ENCODE measurements at regions not wholly inside any gene's neighbourhood (a gene's known extent, or its start where the extent isn't known, plus 50 kb on each side); places are given as distances from the start of the nearest gene placed in this dataset.
"Not testable (repeated sequence)": the region's sequence is repeated elsewhere in the genome, so short reads cannot be mapped to it uniquely, and the experiment has no call there.

DNA sequence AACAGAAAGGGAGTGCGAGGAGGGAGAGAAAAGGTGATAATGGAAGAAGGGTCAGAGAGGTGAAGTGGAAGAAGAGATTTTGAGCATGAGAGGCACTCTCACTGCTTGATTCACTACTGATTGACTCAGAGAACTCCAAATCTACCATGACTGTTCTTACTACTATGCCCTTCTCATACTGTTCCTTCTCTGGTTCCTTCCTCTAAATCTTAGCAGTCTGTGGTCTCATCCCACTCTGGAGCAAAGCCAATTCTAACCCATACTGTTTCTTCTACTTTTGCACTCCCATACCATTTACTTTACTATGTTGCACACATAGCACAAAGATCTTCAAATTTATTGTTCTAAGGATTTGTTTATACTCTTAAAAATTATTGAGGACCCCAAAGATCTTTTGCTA is 100.8 kb downstream of the DTWD1 start:
- Histone ChIP-seq H3K4me3 (no peak overlapping the region), H3K9me3 (peaks cover 0 to 5% of the 10 kb centered on the region in 2 donors), H3K27ac (no peak overlapping the region), H3K36me3 (no peaks in the 10 kb centered on the region), H3K27me3 (no peaks in the 10 kb centered on the region), H3K4me1 (peaks cover 0 to 17% of the 10 kb centered on the region in 2 donors)
- no peak for DNase-seq (ENCODE audit: low spot score in 2 of 2)
- intact Hi-C loops (cut with DNase I) = no loop called here
- TF ChIP-seq, protein P1, sequence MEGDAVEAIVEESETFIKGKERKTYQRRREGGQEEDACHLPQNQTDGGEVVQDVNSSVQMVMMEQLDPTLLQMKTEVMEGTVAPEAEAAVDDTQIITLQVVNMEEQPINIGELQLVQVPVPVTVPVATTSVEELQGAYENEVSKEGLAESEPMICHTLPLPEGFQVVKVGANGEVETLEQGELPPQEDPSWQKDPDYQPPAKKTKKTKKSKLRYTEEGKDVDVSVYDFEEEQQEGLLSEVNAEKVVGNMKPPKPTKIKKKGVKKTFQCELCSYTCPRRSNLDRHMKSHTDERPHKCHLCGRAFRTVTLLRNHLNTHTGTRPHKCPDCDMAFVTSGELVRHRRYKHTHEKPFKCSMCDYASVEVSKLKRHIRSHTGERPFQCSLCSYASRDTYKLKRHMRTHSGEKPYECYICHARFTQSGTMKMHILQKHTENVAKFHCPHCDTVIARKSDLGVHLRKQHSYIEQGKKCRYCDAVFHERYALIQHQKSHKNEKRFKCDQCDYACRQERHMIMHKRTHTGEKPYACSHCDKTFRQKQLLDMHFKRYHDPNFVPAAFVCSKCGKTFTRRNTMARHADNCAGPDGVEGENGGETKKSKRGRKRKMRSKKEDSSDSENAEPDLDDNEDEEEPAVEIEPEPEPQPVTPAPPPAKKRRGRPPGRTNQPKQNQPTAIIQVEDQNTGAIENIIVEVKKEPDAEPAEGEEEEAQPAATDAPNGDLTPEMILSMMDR (IDR thresholded peaks at IDR 0.05) = no peak

DNA sequence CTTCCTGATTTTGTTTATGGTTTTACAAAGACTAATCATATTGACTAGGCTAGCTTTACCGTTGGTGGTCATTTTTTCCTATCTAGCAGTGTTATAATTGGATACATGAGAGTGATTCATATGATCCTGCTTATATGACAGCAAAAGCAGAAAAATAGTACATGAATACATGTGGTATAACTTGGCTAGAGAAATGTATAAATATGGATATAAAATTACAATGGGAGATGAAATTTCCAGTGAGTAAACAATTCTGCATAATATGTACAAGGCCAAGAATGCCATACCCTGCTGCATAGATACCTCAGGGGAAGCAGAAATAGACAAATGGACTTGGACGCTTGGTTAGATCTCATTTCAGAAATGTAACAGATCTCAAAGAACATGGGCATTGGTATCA is 103.1 kb downstream of the DTWD1 start:
- no peaks in the 10 kb centered on the region for H3K36me3 ChIP-seq
- intact Hi-C loops (cut with DNase I) = no loop called here
- no peak overlapping the region for H3K4me3 ChIP-seq
- H3K9me3 ChIP-seq = peaks cover 0 to 5% of the 10 kb centered on the region in 2 donors
- peaks cover 0 to 2% of the 10 kb centered on the region in 2 donors for H3K4me1 ChIP-seq
- TF ChIP-seq, protein P1 (IDR thresholded peaks at IDR 0.05) = no peak
- H3K27me3 ChIP-seq = no peaks in the 10 kb centered on the region
- no peak overlapping the region for H3K27ac ChIP-seq
- DNase-seq (ENCODE audit: low spot score in 2 of 2) = no peak

DNA sequence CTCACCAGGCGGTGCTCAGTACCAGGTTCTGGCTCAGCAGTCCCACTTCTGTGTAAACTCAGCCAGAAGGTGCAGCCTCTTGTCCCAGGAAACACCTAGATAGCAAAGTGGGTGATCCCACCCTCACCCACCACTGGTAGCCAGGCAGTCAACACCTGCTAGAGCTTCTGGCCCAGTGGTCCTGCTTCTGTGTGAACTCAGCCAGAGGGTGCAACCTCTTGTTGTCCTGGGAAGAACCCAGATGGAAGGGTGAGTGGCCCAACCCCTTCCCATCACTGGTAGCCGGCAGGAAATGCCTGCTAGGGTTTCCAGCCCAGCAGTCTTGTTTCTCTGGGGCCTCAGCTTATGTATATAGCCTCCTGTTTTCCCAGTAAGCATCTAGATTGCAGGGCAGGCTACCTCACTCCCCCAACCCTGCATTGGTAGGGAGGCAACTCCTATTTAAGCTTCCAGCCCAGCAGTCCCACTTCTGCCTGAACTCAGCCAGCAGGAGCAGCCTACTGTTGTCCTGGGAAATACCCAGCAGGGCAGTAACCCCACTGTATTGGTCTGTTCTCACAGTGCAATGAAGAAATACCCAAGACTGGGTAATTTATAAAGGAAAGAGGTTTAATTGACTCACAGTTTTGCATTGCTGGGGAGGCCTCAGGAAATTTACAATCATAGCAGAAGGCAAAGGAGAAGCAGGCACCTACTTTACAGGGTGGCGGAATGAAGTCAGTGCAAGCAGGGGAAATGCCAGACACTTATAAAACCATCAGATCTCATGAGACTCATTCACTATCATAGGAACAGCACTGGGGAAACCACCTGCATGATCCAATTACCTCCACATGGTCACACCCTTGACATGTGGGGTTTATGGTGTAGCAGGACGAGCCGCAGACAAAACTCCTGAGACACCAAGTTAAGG is 110.6 kb downstream of the DTWD1 start:
- H3K4me3 ChIP-seq = no peak overlapping the region
- TF ChIP-seq, protein P1 (IDR thresholded peaks at IDR 0.05) = no peak
- no peaks in the 10 kb centered on the region for H3K4me1 ChIP-seq
- intact Hi-C loops (cut with DNase I) = loop anchor here (10.0 kb wide), 1 partner anchor 57 kb away; no protein-coding TSS in a partner anchor
- H3K27me3 ChIP-seq = no peaks in the 10 kb centered on the region
- DNase-seq (ENCODE audit: low spot score in 2 of 2) = no peak
- no peaks in the 10 kb centered on the region for H3K36me3 ChIP-seq
- peaks cover 0 to 1% of the 10 kb centered on the region in 2 donors for H3K9me3 ChIP-seq
- no peak overlapping the region for H3K27ac ChIP-seq

DNA sequence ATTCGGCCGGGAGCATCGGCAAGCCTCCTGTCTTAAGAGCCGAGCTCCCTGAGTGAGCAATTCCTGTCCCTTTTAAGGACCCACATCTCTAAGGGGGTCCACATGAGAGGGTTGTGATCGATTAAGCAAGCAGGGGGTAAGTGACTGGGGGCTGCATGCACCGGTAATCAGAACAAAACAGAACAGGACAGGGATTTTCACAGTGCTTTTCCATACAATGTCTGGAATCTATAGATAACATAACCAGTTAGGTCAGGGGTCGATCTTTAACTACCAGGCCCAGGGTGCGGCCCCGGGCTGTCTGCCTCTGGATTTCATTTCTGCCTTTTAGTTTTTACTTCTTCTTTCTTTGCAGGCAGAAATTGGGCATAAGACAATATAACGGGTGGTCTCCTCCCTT is 111.3 kb downstream of the DTWD1 start:
- not testable (repeated sequence) for DNase-seq (ENCODE audit: low spot score in 2 of 2); H3K4me1 ChIP-seq; H3K36me3 ChIP-seq; H3K27me3 ChIP-seq; H3K9me3 ChIP-seq; H3K27ac ChIP-seq; H3K4me3 ChIP-seq
- intact Hi-C loops (cut with DNase I) = loop anchor here (10.0 kb wide), 1 partner anchor 57 kb away; no protein-coding TSS in a partner anchor

DNA sequence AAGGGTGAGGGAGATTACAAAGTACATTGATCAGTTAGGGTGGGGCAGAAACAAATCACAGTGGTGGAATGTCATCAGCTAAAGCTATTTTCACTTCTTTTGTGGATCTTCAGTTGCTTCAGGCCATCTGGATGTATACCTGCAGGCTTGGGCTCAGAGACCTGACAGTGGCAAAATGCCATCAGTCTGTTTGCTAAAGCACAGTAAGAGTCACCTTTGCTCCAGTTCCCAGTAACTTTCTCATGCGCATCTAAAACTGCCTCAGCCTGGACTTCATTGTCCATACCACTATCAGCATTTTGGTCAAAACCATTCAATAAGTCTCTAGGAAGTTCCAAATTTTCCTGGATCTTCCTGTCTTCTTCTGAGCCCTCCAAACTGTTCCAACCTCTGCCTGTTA is 113.2 kb downstream of the DTWD1 start:
- H3K27ac ChIP-seq = not testable (repeated sequence)

DNA sequence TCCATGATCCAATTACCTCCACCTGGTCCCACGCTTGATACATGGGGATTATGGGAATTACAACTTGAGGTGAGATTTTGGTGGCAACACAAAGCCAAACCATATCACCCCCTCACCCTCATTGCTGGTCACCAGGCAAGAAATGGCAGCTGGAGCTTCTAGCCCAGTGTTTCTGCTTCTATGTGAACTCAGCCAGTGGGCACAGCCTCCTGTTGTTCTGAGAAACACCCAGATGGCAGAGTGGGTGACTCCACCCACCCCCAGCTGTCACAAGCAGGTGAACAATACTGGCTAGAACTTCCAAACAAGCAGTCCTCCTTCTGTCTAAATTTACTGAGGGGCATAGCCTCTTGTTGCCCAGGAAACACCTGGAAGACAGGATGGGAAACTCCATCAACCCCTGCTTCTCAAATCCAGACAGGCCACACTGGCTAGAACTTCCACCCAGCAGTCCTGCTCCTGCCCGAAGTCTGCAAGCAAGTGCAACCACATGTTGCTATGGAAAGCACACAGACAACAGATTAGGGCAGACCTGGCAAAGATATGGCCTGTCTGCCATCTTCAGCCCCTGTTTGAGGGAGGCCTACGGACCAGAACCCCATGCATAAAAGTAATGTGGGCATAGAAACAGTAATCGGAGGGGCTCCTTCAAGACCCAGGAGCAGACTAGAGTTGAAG is 114.1 kb downstream of the DTWD1 start:
- H3K27ac ChIP-seq = no peak overlapping the region
- no peaks in the 10 kb centered on the region for H3K27me3 ChIP-seq
- H3K4me1 ChIP-seq = no peaks in the 10 kb centered on the region
- H3K36me3 ChIP-seq = no peaks in the 10 kb centered on the region
- TF ChIP-seq, protein P1 (IDR thresholded peaks at IDR 0.05) = no peak
- intact Hi-C loops (cut with DNase I) = loop anchor here (10.0 kb wide), 1 partner anchor 60 kb away; no protein-coding TSS in a partner anchor
- no peak overlapping the region for H3K4me3 ChIP-seq
- no peaks in the 10 kb centered on the region for H3K9me3 ChIP-seq
- no peak for DNase-seq (ENCODE audit: low spot score in 2 of 2)

More for the DNA sequence above, 113.2 kb downstream of the DTWD1 start:
- H3K4me3 ChIP-seq; H3K27me3 ChIP-seq; H3K9me3 ChIP-seq; H3K4me1 ChIP-seq; DNase-seq (ENCODE audit: low spot score in 2 of 2); H3K36me3 ChIP-seq: not testable (repeated sequence)
- intact Hi-C loops (cut with DNase I) = loop anchor here (10.0 kb wide), 1 partner anchor 59 kb away; no protein-coding TSS in a partner anchor

All from ascending aorta (tissue), 2 donors.